Panc1 (cell line): ENCODE measurements at regions not wholly inside any gene's neighbourhood (a gene's known extent, or its start where the extent isn't known, plus 50 kb on each side); places are given as distances from the start of the nearest gene placed in this dataset.

ENCODE experiments used
- POLR2AphosphoS5 ChIP-seq: IDR thresholded peaks from 2 replicates; pipeline ENCODE4 v1.6.1; 2012; ENCODE audit warnings: mild to moderate bottlenecking, low read depth, low read length, moderate library complexity
- SIN3A ChIP-seq: IDR thresholded peaks from 2 replicates; pipeline ENCODE4 v1.6.1; 2012; ENCODE audit warnings: low read depth, mild to moderate bottlenecking, low read length, moderate library complexity, borderline replicate concordance; ENCODE audit not compliant: insufficient read depth
- TCF7L2 ChIP-seq: IDR thresholded peaks from 2 replicates; pipeline ENCODE4 v1.6.1; 2011; ENCODE audit warnings: mild to moderate bottlenecking, low read depth, low read length, inconsistent platforms
- TF ChIP-seq, protein P1 (sequence below): fragments of 450-650 bp; IDR thresholded peaks from 2 replicates; pipeline ENCODE4 v1.5.1; 2017; ENCODE audit warnings: mild to moderate bottlenecking
- TF ChIP-seq, protein P2 (sequence below), 2 experiments: IDR thresholded peaks; 2 replicates each; pipeline ENCODE4 v1.6.1; 2011 to 2012; ENCODE audit warnings: low read depth in 2 of 2, control low read depth in 1 of 2, low read length in 1 of 2, mild to moderate bottlenecking in 1 of 2, moderate library complexity in 1 of 2; ENCODE audit not compliant: insufficient read depth in 1 of 2

DNA sequence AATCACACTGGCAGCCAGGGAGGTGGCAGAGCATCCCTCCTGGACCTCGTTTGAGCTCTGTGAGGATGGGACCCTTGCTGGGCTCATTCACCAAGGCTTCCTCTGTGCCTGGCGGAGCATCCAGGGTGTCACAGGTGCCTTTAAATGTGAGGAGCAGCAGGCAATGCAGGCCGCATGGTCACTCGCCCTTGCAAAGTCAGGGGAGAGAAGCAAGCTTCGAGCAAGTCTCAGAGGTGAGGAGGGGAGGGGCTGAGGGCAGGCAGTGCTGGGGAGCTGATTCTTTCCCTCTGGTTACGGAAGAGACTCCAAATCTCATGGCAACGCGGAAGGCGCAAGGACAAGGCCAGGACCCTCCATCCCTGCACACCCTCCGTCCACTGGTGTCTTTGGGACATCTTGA lies 182.7 kb upstream of the PMEPA1 start:
- TF ChIP-seq POLR2AphosphoS5 (no peak), TCF7L2 (no peak), SIN3A (no peak)
- TF ChIP-seq, protein P1, sequence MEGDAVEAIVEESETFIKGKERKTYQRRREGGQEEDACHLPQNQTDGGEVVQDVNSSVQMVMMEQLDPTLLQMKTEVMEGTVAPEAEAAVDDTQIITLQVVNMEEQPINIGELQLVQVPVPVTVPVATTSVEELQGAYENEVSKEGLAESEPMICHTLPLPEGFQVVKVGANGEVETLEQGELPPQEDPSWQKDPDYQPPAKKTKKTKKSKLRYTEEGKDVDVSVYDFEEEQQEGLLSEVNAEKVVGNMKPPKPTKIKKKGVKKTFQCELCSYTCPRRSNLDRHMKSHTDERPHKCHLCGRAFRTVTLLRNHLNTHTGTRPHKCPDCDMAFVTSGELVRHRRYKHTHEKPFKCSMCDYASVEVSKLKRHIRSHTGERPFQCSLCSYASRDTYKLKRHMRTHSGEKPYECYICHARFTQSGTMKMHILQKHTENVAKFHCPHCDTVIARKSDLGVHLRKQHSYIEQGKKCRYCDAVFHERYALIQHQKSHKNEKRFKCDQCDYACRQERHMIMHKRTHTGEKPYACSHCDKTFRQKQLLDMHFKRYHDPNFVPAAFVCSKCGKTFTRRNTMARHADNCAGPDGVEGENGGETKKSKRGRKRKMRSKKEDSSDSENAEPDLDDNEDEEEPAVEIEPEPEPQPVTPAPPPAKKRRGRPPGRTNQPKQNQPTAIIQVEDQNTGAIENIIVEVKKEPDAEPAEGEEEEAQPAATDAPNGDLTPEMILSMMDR = no peak
- TF ChIP-seq, protein P2, sequence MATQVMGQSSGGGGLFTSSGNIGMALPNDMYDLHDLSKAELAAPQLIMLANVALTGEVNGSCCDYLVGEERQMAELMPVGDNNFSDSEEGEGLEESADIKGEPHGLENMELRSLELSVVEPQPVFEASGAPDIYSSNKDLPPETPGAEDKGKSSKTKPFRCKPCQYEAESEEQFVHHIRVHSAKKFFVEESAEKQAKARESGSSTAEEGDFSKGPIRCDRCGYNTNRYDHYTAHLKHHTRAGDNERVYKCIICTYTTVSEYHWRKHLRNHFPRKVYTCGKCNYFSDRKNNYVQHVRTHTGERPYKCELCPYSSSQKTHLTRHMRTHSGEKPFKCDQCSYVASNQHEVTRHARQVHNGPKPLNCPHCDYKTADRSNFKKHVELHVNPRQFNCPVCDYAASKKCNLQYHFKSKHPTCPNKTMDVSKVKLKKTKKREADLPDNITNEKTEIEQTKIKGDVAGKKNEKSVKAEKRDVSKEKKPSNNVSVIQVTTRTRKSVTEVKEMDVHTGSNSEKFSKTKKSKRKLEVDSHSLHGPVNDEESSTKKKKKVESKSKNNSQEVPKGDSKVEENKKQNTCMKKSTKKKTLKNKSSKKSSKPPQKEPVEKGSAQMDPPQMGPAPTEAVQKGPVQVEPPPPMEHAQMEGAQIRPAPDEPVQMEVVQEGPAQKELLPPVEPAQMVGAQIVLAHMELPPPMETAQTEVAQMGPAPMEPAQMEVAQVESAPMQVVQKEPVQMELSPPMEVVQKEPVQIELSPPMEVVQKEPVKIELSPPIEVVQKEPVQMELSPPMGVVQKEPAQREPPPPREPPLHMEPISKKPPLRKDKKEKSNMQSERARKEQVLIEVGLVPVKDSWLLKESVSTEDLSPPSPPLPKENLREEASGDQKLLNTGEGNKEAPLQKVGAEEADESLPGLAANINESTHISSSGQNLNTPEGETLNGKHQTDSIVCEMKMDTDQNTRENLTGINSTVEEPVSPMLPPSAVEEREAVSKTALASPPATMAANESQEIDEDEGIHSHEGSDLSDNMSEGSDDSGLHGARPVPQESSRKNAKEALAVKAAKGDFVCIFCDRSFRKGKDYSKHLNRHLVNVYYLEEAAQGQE (IDR thresholded peaks at IDR 0.05; ENCODE audit: insufficient read depth in 1 of 2, low read depth in 2 of 2, low read length in 1 of 2) = no peak
